GM12874 (cell line): ENCODE measurements at regions not wholly inside any gene's neighbourhood (a gene's known extent, or its start where the extent isn't known, plus 50 kb on each side); places are given as distances from the start of the nearest gene placed in this dataset.

ENCODE experiments used
- CTCF ChIP-seq: IDR thresholded peaks from 2 replicates; pipeline ENCODE4 v1.5.1; 2011; ENCODE audit warnings: low read depth, mild to moderate bottlenecking, control low read depth, low read length, moderate library complexity; ENCODE audit not compliant: insufficient read depth

- no peak for TF ChIP-seq CTCF
These were observed 510.6 kb upstream of the RBFOX1 start for GRCh38 chr16:6822041-6822440.

- TF ChIP-seq CTCF, result no peak
These were observed 528.2 kb upstream of the RBFOX1 start for GRCh38 chr16:6804461-6804860.

GRCh38 chr16:6803176-6803575, 529.5 kb upstream of the RBFOX1 start:
- no peak for TF ChIP-seq CTCF

DNA sequence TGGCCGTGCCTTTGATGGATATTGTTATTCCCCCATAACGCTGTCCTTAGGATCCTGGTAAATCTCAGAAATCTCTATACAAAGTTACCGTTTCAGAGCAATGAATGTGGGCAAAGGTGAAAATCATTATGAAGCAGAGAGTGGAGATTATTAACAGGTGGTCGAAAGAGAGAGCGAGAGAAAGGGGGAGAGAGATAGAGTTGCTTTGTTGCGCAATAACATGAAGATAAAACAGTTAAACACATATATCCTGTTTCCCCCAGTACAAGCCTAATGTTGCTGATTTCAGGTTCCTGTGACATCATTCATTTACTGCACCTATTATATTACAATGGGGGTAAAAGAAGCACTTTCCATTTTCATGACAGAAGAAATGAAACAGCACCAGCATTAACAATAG, 535.4 kb upstream of the RBFOX1 start:
- TF ChIP-seq CTCF, result no peak

DNA sequence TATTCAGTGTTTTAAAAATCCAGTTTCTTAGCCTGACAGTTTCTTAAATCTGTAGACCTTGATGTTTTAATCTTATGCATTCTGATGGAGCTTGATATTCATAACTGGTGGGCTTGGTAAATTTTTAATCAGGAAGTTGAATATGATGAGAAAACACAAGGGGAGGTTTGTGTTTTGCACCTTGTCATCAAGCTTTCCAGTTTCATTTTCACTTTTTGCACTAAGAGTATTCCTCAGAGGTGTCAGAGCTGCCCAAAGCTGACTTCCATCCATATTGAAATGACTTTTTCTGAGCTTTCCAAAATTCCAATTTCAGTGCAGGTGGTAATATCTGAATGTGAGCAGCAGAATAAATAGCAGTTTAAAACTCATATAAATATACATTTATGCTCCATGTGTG, 555.0 kb upstream of the RBFOX1 start:
- TF ChIP-seq CTCF, result no peak

DNA sequence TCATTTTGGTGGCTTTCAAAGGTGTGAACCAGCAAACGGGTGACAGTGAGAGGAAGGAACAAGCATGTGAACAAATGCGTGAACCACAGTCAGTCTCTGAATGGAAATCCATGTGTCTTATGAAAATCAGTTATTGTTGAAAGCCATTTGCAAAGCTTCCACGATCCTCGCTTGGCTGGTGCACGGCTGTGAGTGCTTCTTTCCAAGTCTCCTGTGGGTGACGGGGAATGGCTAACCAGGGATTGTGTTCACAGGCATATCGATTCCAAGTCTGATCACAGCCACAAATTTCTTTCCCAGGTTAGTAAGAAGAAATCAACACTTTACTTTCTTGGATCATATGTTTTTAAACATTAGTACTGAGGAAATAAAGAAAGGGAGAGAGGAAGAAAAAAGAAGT, 556.9 kb upstream of the RBFOX1 start:
- TF ChIP-seq CTCF, result no peak

GRCh38 chr16:6771956-6772355, 560.7 kb upstream of the RBFOX1 start:
- TF ChIP-seq CTCF, result no peak

GRCh38 chr16:6753553-6753952, 579.1 kb upstream of the RBFOX1 start:
- no peak for TF ChIP-seq CTCF
